GM12872 (cell line): ENCODE measurements at regions not wholly inside any gene's neighbourhood (a gene's known extent, or its start where the extent isn't known, plus 50 kb on each side); places are given as distances from the start of the nearest gene placed in this dataset.

Experiments
- CTCF ChIP-seq: IDR thresholded peaks from 3 replicates; pipeline ENCODE4 v1.5.1; 2011; ENCODE audit warnings: low read depth, mild to moderate bottlenecking, low read length, moderate library complexity; ENCODE audit not compliant: insufficient read depth

GRCh38 chr1:232142403-232143314 lies 487.3 kb downstream of the SIPA1L2 start:
- TF ChIP-seq CTCF, result no peak

- TF ChIP-seq CTCF, result no peak
Measured at GRCh38 chr1:232140419-232141166, 489.3 kb downstream of the SIPA1L2 start.

GRCh38 chr1:232139444-232139843 lies 490.5 kb downstream of the SIPA1L2 start:
- TF ChIP-seq CTCF, result no peak

- no peak for TF ChIP-seq CTCF
Measured at GRCh38 chr1:232138044-232138443, 491.9 kb downstream of the SIPA1L2 start.

GRCh38 chr1:232137066-232137465 lies 492.9 kb downstream of the SIPA1L2 start:
- TF ChIP-seq CTCF, result no peak

- TF ChIP-seq CTCF, result no peak
Measured at GRCh38 chr1:232136136-232136535, 493.8 kb downstream of the SIPA1L2 start.

- TF ChIP-seq CTCF, result no peak
Measured at GRCh38 chr1:232134365-232134764, 495.6 kb downstream of the SIPA1L2 start.
